Trophoblast cell (in vitro differentiated cells and primary cell): ENCODE measurements at regions not wholly inside any gene's neighbourhood (a gene's known extent, or its start where the extent isn't known, plus 50 kb on each side); places are given as distances from the start of the nearest gene placed in this dataset.

Experiments used
- DNase-seq, 2 donors: peaks; one replicate each; pipeline ENCODE4 v3.0.0-alpha.2; 2016
- H2AFZ ChIP-seq: 2 replicates; pipeline ENCODE4 v1.6.1; 2013; ENCODE audit warnings: low read length, moderate library complexity, mild to moderate bottlenecking; ENCODE audit not compliant: insufficient read depth, poor library complexity
- H2AK5ac ChIP-seq: 2 replicates; pipeline ENCODE4 v1.6.1; 2013; ENCODE audit warnings: mild to moderate bottlenecking, low read length
- H2BK120ac ChIP-seq: 2 replicates; pipeline ENCODE4 v1.6.1; 2013; ENCODE audit warnings: low read length, mild to moderate bottlenecking, moderate library complexity; ENCODE audit not compliant: insufficient read depth, poor library complexity
- H2BK12ac ChIP-seq: 2 replicates; pipeline ENCODE4 v1.6.1; 2013; ENCODE audit warnings: mild to moderate bottlenecking, low read length, moderate library complexity
- H2BK5ac ChIP-seq: 2 replicates; pipeline ENCODE4 v1.6.1; 2013; ENCODE audit warnings: low read length, low read depth, moderate library complexity, mild to moderate bottlenecking; ENCODE audit not compliant: poor library complexity
- H3K14ac ChIP-seq: 2 replicates; pipeline ENCODE4 v1.6.1; 2013; ENCODE audit warnings: mild to moderate bottlenecking, low read length
- H3K18ac ChIP-seq: 2 replicates; pipeline ENCODE4 v1.6.1; 2013; ENCODE audit warnings: mild to moderate bottlenecking, low read length
- H3K23ac ChIP-seq: 2 replicates; pipeline ENCODE4 v1.6.1; 2013; ENCODE audit warnings: low read length
- H3K27ac ChIP-seq: 2 replicates; pipeline ENCODE4 v1.5.1; 2013; ENCODE audit warnings: low read depth, mild to moderate bottlenecking, inconsistent platforms, low read length, moderate library complexity
- H3K27me3 ChIP-seq: 2 replicates; pipeline ENCODE4 v1.6.1; 2013; ENCODE audit warnings: inconsistent platforms, mild to moderate bottlenecking, low read length, moderate library complexity; ENCODE audit not compliant: insufficient read depth
- H3K36me3 ChIP-seq, 2 experiments: 1 replicate in 1 of 2; 2 replicates in 1 of 2; pipeline ENCODE4 v1.6.1; 2013; ENCODE audit warnings: low read length in 2 of 2, mild to moderate bottlenecking in 2 of 2, moderate library complexity in 1 of 2; ENCODE audit not compliant: insufficient read depth in 2 of 2, control insufficient read depth in 1 of 2
- H3K4ac ChIP-seq: 2 replicates; pipeline ENCODE4 v1.6.1; 2013; ENCODE audit warnings: low read depth, mild to moderate bottlenecking, low read length, moderate library complexity
- H3K4me1 ChIP-seq, 2 experiments: 1 replicate in 1 of 2; 2 replicates in 1 of 2; pipeline ENCODE4 v1.6.1; 2013; ENCODE audit warnings: low read length in 2 of 2, mild to moderate bottlenecking in 2 of 2, moderate library complexity in 1 of 2; ENCODE audit not compliant: insufficient read depth in 2 of 2, control insufficient read depth in 1 of 2
- H3K4me2 ChIP-seq: 2 replicates; pipeline ENCODE4 v1.6.1; 2013; ENCODE audit warnings: inconsistent platforms, mild to moderate bottlenecking, low read length, moderate library complexity
- H3K4me3 ChIP-seq: 2 replicates; pipeline ENCODE4 v1.5.1; 2013; ENCODE audit warnings: mild to moderate bottlenecking, low read depth, low read length, inconsistent platforms
- H3K79me1 ChIP-seq: one replicate; pipeline ENCODE4 v1.6.1; 2013; ENCODE audit warnings: low read length
- H3K79me2 ChIP-seq: 2 replicates; pipeline ENCODE4 v1.6.1; 2013; ENCODE audit warnings: low read length, mild to moderate bottlenecking; ENCODE audit not compliant: control insufficient read depth, insufficient read depth, poor library complexity
- H3K9ac ChIP-seq: 2 replicates; pipeline ENCODE4 v1.6.1; 2013; ENCODE audit warnings: mild to moderate bottlenecking, low read length
- H3K9me3 ChIP-seq: 2 replicates; pipeline ENCODE4 v1.6.1; 2013; ENCODE audit warnings: low read depth, mild to moderate bottlenecking, control low read depth, inconsistent platforms, low read length; ENCODE audit not compliant: insufficient read depth
- H4K12ac ChIP-seq: 2 replicates; pipeline ENCODE4 v1.6.1; 2013; ENCODE audit warnings: low read depth, mild to moderate bottlenecking, low read length, moderate library complexity
- H4K8ac ChIP-seq: 2 replicates; pipeline ENCODE4 v1.6.1; 2013; ENCODE audit warnings: low read depth, mild to moderate bottlenecking, low read length, moderate library complexity
- H4K91ac ChIP-seq: one replicate; pipeline ENCODE4 v1.6.1; 2013; ENCODE audit warnings: low read depth, mild to moderate bottlenecking, low read length, moderate library complexity
- WGBS: extraction: QIAGEN DNeasy Blood & Tissue Kit; methylation state at CpG from one replicate; pipeline ENCODE4 v1.1.7; 2013; ENCODE audit warnings: missing lambda C conversion rate; ENCODE audit not compliant: insufficient read length, insufficient coverage; ENCODE audit errors: extremely low coverage; 5-methylcytosine and 5-hydroxymethylcytosine counted together

GRCh38 chr5:158051036-158051435 is 192.1 kb upstream of the CLINT1 start:
- Histone ChIP-seq H4K91ac (no peak overlapping the region), H2BK120ac (no peak overlapping the region), H3K27ac (no peak overlapping the region), H3K9ac (no peak overlapping the region), H4K12ac (no peak overlapping the region), H3K4ac (no peak overlapping the region), H3K14ac (no peak overlapping the region), H2AK5ac (no peak overlapping the region), H3K4me2 (no peak overlapping the region), H4K8ac (no peak overlapping the region), H3K27me3 (no peaks in the 10 kb centered on the region), H3K9me3 (no peaks in the 10 kb centered on the region), H3K18ac (no peak overlapping the region), H3K4me3 (no peak overlapping the region), H3K79me2 (no peaks in the 10 kb centered on the region), H2BK5ac (no peak overlapping the region), H2BK12ac (no peak overlapping the region), H3K79me1 (no peaks in the 10 kb centered on the region), H3K23ac (no peak overlapping the region), H3K4me1 (peaks cover 0 to 2% of the 10 kb centered on the region in 2 experiments), H2AFZ (no peak overlapping the region), H3K36me3 (no peaks in the 10 kb centered on the region)
- DNase-seq, result no peak
- no CpG with 5 or more reads among the region's 4 CpGs for WGBS

- Histone ChIP-seq H4K12ac (no peak overlapping the region), H2BK5ac (no peak overlapping the region), H3K4me3 (no peak overlapping the region), H3K36me3 (no peaks in the 10 kb centered on the region), H3K4ac (no peak overlapping the region), H3K14ac (no peak overlapping the region), H3K9ac (no peak overlapping the region), H4K91ac (no peak overlapping the region), H3K9me3 (no peaks in the 10 kb centered on the region), H3K18ac (no peak overlapping the region), H4K8ac (no peak overlapping the region), H3K23ac (no peak overlapping the region), H2AFZ (no peak overlapping the region), H2AK5ac (no peak overlapping the region), H3K27me3 (no peaks in the 10 kb centered on the region), H3K27ac (no peak overlapping the region), H3K79me1 (no peaks in the 10 kb centered on the region), H3K4me2 (no peak overlapping the region), H3K4me1 (peaks cover 0 to 2% of the 10 kb centered on the region in 2 experiments), H3K79me2 (no peaks in the 10 kb centered on the region), H2BK12ac (no peak overlapping the region), H2BK120ac (no peak overlapping the region)
- no CpG with 5 or more reads among the region's 2 CpGs for WGBS
- peak in 1 of 2 donors; percentile 55 for DNase-seq
These were observed 191.5 kb upstream of the CLINT1 start for GRCh38 chr5:158050421-158050820.

- no CpG with 5 or more reads among the region's 1 CpG for WGBS
- H3K9me3 ChIP-seq, result no peaks in the 10 kb centered on the region
- no peak overlapping the region for H2BK120ac ChIP-seq
- no peak overlapping the region for H3K4ac ChIP-seq
- H3K14ac ChIP-seq, result no peak overlapping the region
- no peak overlapping the region for H3K23ac ChIP-seq
- no peak overlapping the region for H3K9ac ChIP-seq
- H3K4me1 ChIP-seq, result peaks cover 0 to under 1% of the 10 kb centered on the region in 2 experiments
- H4K12ac ChIP-seq, result no peak overlapping the region
- no peak overlapping the region for H4K91ac ChIP-seq
- no peak overlapping the region for H2BK12ac ChIP-seq
- H3K27ac ChIP-seq, result no peak overlapping the region
- H2AK5ac ChIP-seq, result no peak overlapping the region
- H3K18ac ChIP-seq, result no peak overlapping the region
- H2BK5ac ChIP-seq, result no peak overlapping the region
- no peaks in the 10 kb centered on the region for H3K36me3 ChIP-seq
- no peak for DNase-seq
- no peak overlapping the region for H2AFZ ChIP-seq
- no peak overlapping the region for H4K8ac ChIP-seq
- H3K79me1 ChIP-seq, result no peaks in the 10 kb centered on the region
- no peaks in the 10 kb centered on the region for H3K79me2 ChIP-seq
- no peaks in the 10 kb centered on the region for H3K27me3 ChIP-seq
- H3K4me2 ChIP-seq, result no peak overlapping the region
- H3K4me3 ChIP-seq, result no peak overlapping the region
These were observed 190.5 kb upstream of the CLINT1 start for GRCh38 chr5:158049459-158049858.

GRCh38 chr5:158045696-158046095 is 186.8 kb upstream of the CLINT1 start:
- no peak overlapping the region for H4K12ac ChIP-seq
- H3K14ac ChIP-seq, result no peak overlapping the region
- H4K8ac ChIP-seq, result no peak overlapping the region
- H3K79me1 ChIP-seq, result no peaks in the 10 kb centered on the region
- H3K9me3 ChIP-seq, result no peaks in the 10 kb centered on the region
- no peaks in the 10 kb centered on the region for H3K27me3 ChIP-seq
- H3K36me3 ChIP-seq, result no peaks in the 10 kb centered on the region
- H3K4me2 ChIP-seq, result no peak overlapping the region
- H2AFZ ChIP-seq, result no peak overlapping the region
- WGBS, result no CpG with 5 or more reads among the region's 1 CpG
- H3K79me2 ChIP-seq, result no peaks in the 10 kb centered on the region
- no peak overlapping the region for H4K91ac ChIP-seq
- no peak overlapping the region for H3K4me3 ChIP-seq
- H3K4me1 ChIP-seq, result no peaks in the 10 kb centered on the region
- H3K23ac ChIP-seq, result no peak overlapping the region
- H2BK5ac ChIP-seq, result no peak overlapping the region
- no peak overlapping the region for H2BK12ac ChIP-seq
- no peak overlapping the region for H2BK120ac ChIP-seq
- no peak overlapping the region for H3K18ac ChIP-seq
- H3K9ac ChIP-seq, result no peak overlapping the region
- H3K4ac ChIP-seq, result no peak overlapping the region
- DNase-seq, result no peak
- no peak overlapping the region for H3K27ac ChIP-seq
- no peak overlapping the region for H2AK5ac ChIP-seq
